GM23338 (cell line): ENCODE measurements at regions not wholly inside any gene's neighbourhood (a gene's known extent, or its start where the extent isn't known, plus 50 kb on each side); places are given as distances from the start of the nearest gene placed in this dataset.

Experiments used
- ATAC-seq: fragments of 200-7000 bp; cut with Tn5 transposase; 3 replicates; pipeline ENCODE4 v1.9.1; 2020
- DNase-seq: peaks from one replicate; pipeline ENCODE4 v3.0.0-alpha.2; 2015; ENCODE audit warnings: low spot score
- H2AFZ ChIP-seq: fragments of 200-600 bp; sonication (generic); 2 replicates; pipeline ENCODE4 v1.8.0; 2016; ENCODE audit warnings: antibody characterized with exemption, mild to moderate bottlenecking, moderate library complexity
- H3F3A ChIP-seq: fragments of 200-600 bp; sonication (generic); replicated peaks from 2 replicates; pipeline ENCODE4 v1.8.0; 2017; ENCODE audit warnings: antibody characterized with exemption, mixed run types, low read depth
- H3K27ac ChIP-seq: fragments of 200-600 bp; sonication (generic); 2 replicates; pipeline ENCODE4 v1.6.1; 2016; ENCODE audit warnings: low read depth
- H3K27me3 ChIP-seq: fragments of 200-600 bp; sonication (generic); 2 replicates; pipeline ENCODE4 v1.8.0; 2016; ENCODE audit warnings: mild to moderate bottlenecking, mixed run types, moderate library complexity; ENCODE audit not compliant: insufficient read depth
- H3K36me3 ChIP-seq: fragments of 200-600 bp; sonication (generic); 2 replicates; pipeline ENCODE4 v1.8.0; 2016; ENCODE audit warnings: mild to moderate bottlenecking; ENCODE audit not compliant: insufficient read depth
- H3K4me1 ChIP-seq: fragments of 200-600 bp; sonication (generic); 2 replicates; pipeline ENCODE4 v1.8.0; 2016; ENCODE audit warnings: mild to moderate bottlenecking, moderate library complexity; ENCODE audit not compliant: insufficient read depth
- H3K4me2 ChIP-seq: fragments of 200-600 bp; sonication (generic); 2 replicates; pipeline ENCODE4 v1.7.1; 2017; ENCODE audit warnings: mixed run types
- H3K4me3 ChIP-seq: fragments of 200-600 bp; sonication (generic); 2 replicates; pipeline ENCODE4 v1.6.1; 2016; ENCODE audit warnings: mixed run types
- H3K79me2 ChIP-seq: fragments of 200-600 bp; sonication (generic); replicated peaks from 2 replicates; pipeline ENCODE4 v1.8.0; 2017; ENCODE audit warnings: mild to moderate bottlenecking; ENCODE audit not compliant: insufficient read depth
- H3K9me2 ChIP-seq: fragments of 200-600 bp; sonication (generic); 2 replicates; pipeline ENCODE4 v1.8.0; 2017; ENCODE audit not compliant: insufficient read depth
- H4K20me1 ChIP-seq: fragments of 200-600 bp; sonication (generic); replicated peaks from 2 replicates; pipeline ENCODE4 v1.8.0; 2017; ENCODE audit warnings: mild to moderate bottlenecking; ENCODE audit not compliant: insufficient read depth
- H3K27ac Mint-ChIP-seq: 2 replicates; pipeline ENCODE4 v1.8.0; 2020; ENCODE audit warnings: inconsistent platforms, mild to moderate bottlenecking, moderate library complexity, mixed read lengths
- H3K27me3 Mint-ChIP-seq: 3 replicates; pipeline ENCODE4 v1.8.0; 2022; ENCODE audit warnings: low read depth, mild to moderate bottlenecking, moderate library complexity, mixed read lengths, inconsistent platforms; ENCODE audit not compliant: insufficient read depth, poor library complexity
- H3K36me3 Mint-ChIP-seq: 3 replicates; pipeline ENCODE4 v1.8.0; 2021; ENCODE audit warnings: low read depth, mild to moderate bottlenecking, inconsistent platforms, moderate library complexity, mixed read lengths
- H3K4me1 Mint-ChIP-seq: 3 replicates; pipeline ENCODE4 v1.8.0; 2020; ENCODE audit warnings: mild to moderate bottlenecking, inconsistent platforms, mixed read lengths
- H3K4me3 Mint-ChIP-seq: 3 replicates; pipeline ENCODE4 v1.8.0; 2021; ENCODE audit warnings: moderate library complexity, mild to moderate bottlenecking, inconsistent platforms, mixed read lengths
- H3K9me3 Mint-ChIP-seq: 3 replicates; pipeline ENCODE4 v1.8.0; 2020; ENCODE audit warnings: moderate library complexity, mild to moderate bottlenecking, inconsistent platforms, mixed read lengths
- CREB1 ChIP-seq: fragments of 250-450 bp; sonication (Bioruptor Pico); IDR thresholded peaks from 2 replicates; pipeline ENCODE4 v1.5.0; 2020; ENCODE audit warnings: low read depth, mild to moderate bottlenecking, moderate library complexity
- CTCF ChIP-seq, 2 experiments: fragments of 200-600 bp in 1 of 2; sonication (generic) in 1 of 2; conservative IDR thresholded peaks; 2 replicates each; pipeline versions ENCODE4 v1.5.1 to v1.6.1; 2016 to 2017; ENCODE audit warnings: antibody characterized with exemption in 2 of 2, low read depth in 2 of 2, mild to moderate bottlenecking in 2 of 2, moderate library complexity in 1 of 2
- EZH2 ChIP-seq: fragments of 200-600 bp; sonication (generic); IDR thresholded peaks from one replicate; pipeline ENCODE4 v1.8.0; 2017; ENCODE audit warnings: antibody characterized with exemption, mild to moderate bottlenecking, low read depth; ENCODE audit not compliant: unreplicated experiment
- EZH2phosphoT487 ChIP-seq: fragments of 200-600 bp; sonication (generic); IDR thresholded peaks from one replicate; pipeline ENCODE4 v1.8.1; 2018; ENCODE audit warnings: antibody characterized with exemption; ENCODE audit not compliant: unreplicated experiment
- JUNB ChIP-seq: IDR thresholded peaks from one replicate; pipeline ENCODE4 v1.6.1; 2016; ENCODE audit warnings: antibody characterized with exemption; ENCODE audit not compliant: unreplicated experiment
- NANOG ChIP-seq: IDR thresholded peaks from 2 replicates; pipeline ENCODE4 v1.6.1; 2016; ENCODE audit warnings: antibody characterized with exemption, borderline replicate concordance
- POLR2AphosphoS5 ChIP-seq: IDR thresholded peaks from 2 replicates; pipeline ENCODE4 v1.6.1; 2016; ENCODE audit warnings: antibody characterized with exemption, low read depth
- REST ChIP-seq: IDR thresholded peaks from one replicate; pipeline ENCODE4 v1.6.1; 2018; ENCODE audit warnings: antibody characterized with exemption; ENCODE audit not compliant: unreplicated experiment
- STAT1 ChIP-seq: IDR thresholded peaks from one replicate; pipeline ENCODE4 v1.6.1; 2016; ENCODE audit warnings: antibody characterized with exemption; ENCODE audit not compliant: unreplicated experiment
- ZNF114 ChIP-seq: fragments of 250-450 bp; sonication (Bioruptor Pico); IDR thresholded peaks from 2 replicates; pipeline ENCODE4 v1.5.0; 2020; ENCODE audit warnings: mild to moderate bottlenecking, moderate library complexity
- ZNF331 ChIP-seq: fragments of 250-450 bp; sonication (Bioruptor Pico); IDR thresholded peaks from 2 replicates; pipeline ENCODE4 v1.5.0; 2020; ENCODE audit warnings: low read depth, mild to moderate bottlenecking, moderate library complexity
- ZNF462 ChIP-seq: fragments of 250-450 bp; sonication (Bioruptor Pico); IDR thresholded peaks from 2 replicates; pipeline ENCODE4 v1.5.0; 2020; ENCODE audit warnings: mild to moderate bottlenecking, moderate library complexity

GRCh38 chr17:14619821-14620220 is 318.9 kb downstream of the HS3ST3B1 start:
- DNase-seq (no peak), ATAC-seq (no peak)
- peaks cover 17% of the 10 kb centered on the region for H3K4me1 ChIP-seq
- H3K27me3 Mint-ChIP-seq = no peaks in the 10 kb centered on the region
- no peaks in the 10 kb centered on the region for H4K20me1 ChIP-seq
- H3K4me1 Mint-ChIP-seq = peaks cover 13% of the 10 kb centered on the region
- no peaks in the 10 kb centered on the region for H3K9me3 Mint-ChIP-seq
- no peak overlapping the region for H3K4me3 Mint-ChIP-seq
- H3K27ac Mint-ChIP-seq = no peak overlapping the region
- no peak overlapping the region for H3K27ac ChIP-seq
- H3F3A ChIP-seq = no peaks in the 10 kb centered on the region
- H3K27me3 ChIP-seq = no peaks in the 10 kb centered on the region
- H3K36me3 Mint-ChIP-seq = no peaks in the 10 kb centered on the region
- no peak overlapping the region for H3K4me3 ChIP-seq
- no peaks in the 10 kb centered on the region for H3K79me2 ChIP-seq
- H3K9me2 ChIP-seq = peaks cover 12% of the 10 kb centered on the region
- H3K4me2 ChIP-seq = no peak overlapping the region
- H3K36me3 ChIP-seq = no peaks in the 10 kb centered on the region
- TF ChIP-seq POLR2AphosphoS5 = no peak
- H2AFZ ChIP-seq = peak overlapping the region; percentile 57; the same call in 1 of the 2 replicates

GRCh38 chr17:14616528-14616927 is 315.6 kb downstream of the HS3ST3B1 start:
- ATAC-seq = no peak
- no peaks in the 10 kb centered on the region for H3K79me2 ChIP-seq
- no peak overlapping the region for H3K27ac Mint-ChIP-seq
- H3K4me3 ChIP-seq = no peak overlapping the region
- H3K4me2 ChIP-seq = no peak overlapping the region
- no peaks in the 10 kb centered on the region for H3F3A ChIP-seq
- peaks cover 3% of the 10 kb centered on the region for H3K27me3 Mint-ChIP-seq
- DNase-seq = no peak
- H3K4me3 Mint-ChIP-seq = no peak overlapping the region
- H3K36me3 ChIP-seq = peaks cover under 1% of the 10 kb centered on the region; the same call in 1 of the 2 replicates
- peaks cover 7% of the 10 kb centered on the region; the same call in 2 of the 3 replicates for H3K36me3 Mint-ChIP-seq
- H3K9me3 Mint-ChIP-seq = peaks cover 7% of the 10 kb centered on the region
- no peaks in the 10 kb centered on the region for H3K4me1 Mint-ChIP-seq
- no peak overlapping the region for H3K27ac ChIP-seq
- peak overlapping the region; percentile 39; the same call in 1 of the 2 replicates for H2AFZ ChIP-seq
- H3K9me2 ChIP-seq = peaks cover 11% of the 10 kb centered on the region
- no peaks in the 10 kb centered on the region for H3K27me3 ChIP-seq
- H4K20me1 ChIP-seq = no peaks in the 10 kb centered on the region
- H3K4me1 ChIP-seq = no peaks in the 10 kb centered on the region
- no peak for TF ChIP-seq NANOG
- no peak for TF ChIP-seq ZNF462
- no peak for TF ChIP-seq POLR2AphosphoS5
- no peak for TF ChIP-seq ZNF331 (CRISPR knock-in tag)
- no peak for TF ChIP-seq REST
- no peak for TF ChIP-seq ZNF114
- TF ChIP-seq EZH2 = no peak
- TF ChIP-seq CREB1 (CRISPR knock-in tag) = no peak
- TF ChIP-seq STAT1 = no peak
- no peak for TF ChIP-seq EZH2phosphoT487
- TF ChIP-seq CTCF (conservative IDR thresholded peaks at IDR 0.05; ENCODE audit: low read depth in 2 of 2) = no peak
- no peak for TF ChIP-seq JUNB
